AG09319 (cell line): ENCODE measurements at regions not wholly inside any gene's neighbourhood (a gene's known extent, or its start where the extent isn't known, plus 50 kb on each side); places are given as distances from the start of the nearest gene placed in this dataset.

Experiments
- DNase-seq: peaks from one replicate; pipeline ENCODE4 v3.0.0-alpha.2; 2010; ENCODE audit warnings: low read depth; ENCODE audit errors: extremely low read depth
- TF ChIP-seq, protein P1 (sequence below): IDR thresholded peaks from 2 replicates; pipeline ENCODE4 v1.5.1; 2011; ENCODE audit warnings: low read depth, mild to moderate bottlenecking, inconsistent platforms, low read length, moderate library complexity

DNA sequence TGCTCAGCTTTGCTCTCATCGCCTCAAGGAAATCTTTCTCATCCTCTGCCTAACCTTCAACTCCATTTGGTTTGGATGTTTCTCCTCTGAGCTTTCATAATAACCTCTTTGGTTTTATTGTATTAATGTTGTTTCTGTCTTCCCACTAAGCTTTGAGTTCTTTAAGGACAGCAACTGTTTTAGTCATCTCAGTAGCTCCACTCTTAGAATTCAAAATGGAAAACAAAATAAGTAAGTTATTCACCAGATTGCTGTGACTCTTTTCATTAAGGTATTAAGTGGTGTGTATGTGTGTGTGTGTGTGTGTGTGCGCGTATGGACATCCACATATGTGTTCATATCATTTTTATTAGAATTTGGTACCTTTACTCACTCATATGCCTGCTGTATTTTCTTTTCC is 279.2 kb upstream of the BOD1L1 start:
- DNase-seq, result no peak
- TF ChIP-seq, protein P1, sequence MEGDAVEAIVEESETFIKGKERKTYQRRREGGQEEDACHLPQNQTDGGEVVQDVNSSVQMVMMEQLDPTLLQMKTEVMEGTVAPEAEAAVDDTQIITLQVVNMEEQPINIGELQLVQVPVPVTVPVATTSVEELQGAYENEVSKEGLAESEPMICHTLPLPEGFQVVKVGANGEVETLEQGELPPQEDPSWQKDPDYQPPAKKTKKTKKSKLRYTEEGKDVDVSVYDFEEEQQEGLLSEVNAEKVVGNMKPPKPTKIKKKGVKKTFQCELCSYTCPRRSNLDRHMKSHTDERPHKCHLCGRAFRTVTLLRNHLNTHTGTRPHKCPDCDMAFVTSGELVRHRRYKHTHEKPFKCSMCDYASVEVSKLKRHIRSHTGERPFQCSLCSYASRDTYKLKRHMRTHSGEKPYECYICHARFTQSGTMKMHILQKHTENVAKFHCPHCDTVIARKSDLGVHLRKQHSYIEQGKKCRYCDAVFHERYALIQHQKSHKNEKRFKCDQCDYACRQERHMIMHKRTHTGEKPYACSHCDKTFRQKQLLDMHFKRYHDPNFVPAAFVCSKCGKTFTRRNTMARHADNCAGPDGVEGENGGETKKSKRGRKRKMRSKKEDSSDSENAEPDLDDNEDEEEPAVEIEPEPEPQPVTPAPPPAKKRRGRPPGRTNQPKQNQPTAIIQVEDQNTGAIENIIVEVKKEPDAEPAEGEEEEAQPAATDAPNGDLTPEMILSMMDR, result no peak

- peak; percentile 72 for DNase-seq
- TF ChIP-seq, protein P1, result peak; percentile 30
These were observed 279.8 kb upstream of the BOD1L1 start for GRCh38 chr4:13907255-13907751.

- TF ChIP-seq, protein P1, result no peak
- no peak for DNase-seq
These were observed 280.9 kb upstream of the BOD1L1 start for GRCh38 chr4:13908455-13908854.

GRCh38 chr4:13910556-13910955 is 283.0 kb upstream of the BOD1L1 start:
- TF ChIP-seq, protein P1, result no peak
- DNase-seq, result no peak

GRCh38 chr4:13911256-13911655 is 283.7 kb upstream of the BOD1L1 start:
- no peak for DNase-seq
- TF ChIP-seq, protein P1, result no peak

- TF ChIP-seq, protein P1, result no peak
- DNase-seq, result no peak
These were observed 285.0 kb upstream of the BOD1L1 start for GRCh38 chr4:13912436-13912925.

- no peak for DNase-seq
- TF ChIP-seq, protein P1, result no peak
These were observed 285.4 kb upstream of the BOD1L1 start for GRCh38 chr4:13912966-13913365.
